ENCODE measurements at regions not wholly inside any gene's neighbourhood (a gene's known extent, or its start where the extent isn't known, plus 50 kb on each side); places are given as distances from the start of the nearest gene placed in this dataset.
"Not testable (repeated sequence)": the region's sequence is repeated elsewhere in the genome, so short reads cannot be mapped to it uniquely, and the experiment has no call there.

DNA sequence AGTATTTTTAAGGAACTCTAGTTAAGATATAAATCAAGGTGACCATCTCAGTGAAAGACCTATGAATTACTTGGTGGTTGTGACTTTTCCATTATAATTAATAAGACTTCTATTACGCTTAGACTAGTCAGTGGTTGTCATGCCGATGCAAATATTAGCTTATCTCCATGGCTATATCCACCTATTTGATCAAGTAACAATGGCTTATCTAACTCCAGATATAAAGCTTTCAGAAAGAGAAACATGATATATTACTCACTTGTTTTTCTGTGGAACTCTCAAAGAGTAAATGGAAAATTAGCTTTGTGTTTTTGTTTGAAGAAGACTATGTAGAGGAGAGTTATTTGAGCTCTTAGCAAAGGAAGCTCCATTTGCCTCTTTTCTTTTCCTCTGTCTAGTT, 323.8 kb upstream of the DCN start:
- DNase-seq = no peak

DNA sequence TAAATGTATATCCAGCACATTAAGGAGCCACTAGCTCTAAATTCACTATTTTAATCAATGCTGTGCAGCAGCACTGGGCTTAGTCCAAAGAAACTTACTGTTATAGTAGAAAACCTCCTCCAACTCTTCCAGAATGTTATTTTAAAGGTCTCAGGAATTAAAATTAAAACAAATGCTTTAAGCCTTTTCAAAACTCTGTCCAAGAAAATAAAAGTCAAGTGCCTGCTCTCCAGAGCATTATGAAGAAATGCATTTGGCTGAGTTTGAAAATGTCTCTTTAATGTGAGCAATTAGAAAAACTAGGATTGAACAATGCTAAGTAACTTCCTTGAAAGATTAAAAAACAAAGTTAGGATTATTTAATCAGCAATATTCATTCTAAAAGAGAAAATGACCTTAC, 322.4 kb upstream of the DCN start:
- no peak for DNase-seq

DNA sequence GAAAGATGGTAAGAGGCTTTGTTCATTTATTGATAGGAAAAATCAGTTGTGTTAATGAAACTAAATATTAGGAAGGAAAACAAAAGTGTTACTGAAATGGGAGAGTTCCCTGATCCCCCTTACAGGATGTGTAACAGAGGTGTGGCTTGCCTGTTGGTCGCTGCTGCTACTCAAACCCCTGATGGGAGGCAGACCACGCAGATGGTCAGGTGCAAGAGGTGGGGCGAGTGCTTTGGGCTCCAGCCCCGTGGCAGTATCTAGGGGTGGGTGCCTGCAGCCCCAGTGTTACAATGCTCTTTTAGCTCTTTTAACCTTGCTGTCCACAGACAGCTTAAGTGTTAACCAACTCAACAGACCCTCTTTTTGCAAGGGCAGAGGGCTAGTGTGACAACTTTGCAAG, 319.6 kb upstream of the DCN start:
- DNase-seq = no peak

DNA sequence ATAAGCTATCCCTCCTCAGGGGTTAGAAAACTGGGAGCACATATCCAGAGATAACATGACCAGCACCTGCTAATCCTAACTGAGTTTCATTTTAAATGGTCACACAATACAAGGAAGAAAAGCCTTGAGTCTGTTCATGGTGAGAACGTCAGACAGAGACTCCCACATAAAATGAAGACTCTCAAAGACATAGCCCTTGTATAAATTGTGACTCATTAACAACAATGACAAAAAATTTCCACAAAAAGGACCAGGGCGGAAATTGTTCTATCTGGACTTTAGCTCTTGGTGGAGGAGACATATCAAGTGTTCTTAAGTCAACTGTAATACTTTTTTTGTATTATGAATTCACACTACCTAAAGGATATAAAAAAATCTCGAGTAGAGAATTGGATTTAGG, 313.7 kb upstream of the DCN start:
- no peak for DNase-seq

DNA sequence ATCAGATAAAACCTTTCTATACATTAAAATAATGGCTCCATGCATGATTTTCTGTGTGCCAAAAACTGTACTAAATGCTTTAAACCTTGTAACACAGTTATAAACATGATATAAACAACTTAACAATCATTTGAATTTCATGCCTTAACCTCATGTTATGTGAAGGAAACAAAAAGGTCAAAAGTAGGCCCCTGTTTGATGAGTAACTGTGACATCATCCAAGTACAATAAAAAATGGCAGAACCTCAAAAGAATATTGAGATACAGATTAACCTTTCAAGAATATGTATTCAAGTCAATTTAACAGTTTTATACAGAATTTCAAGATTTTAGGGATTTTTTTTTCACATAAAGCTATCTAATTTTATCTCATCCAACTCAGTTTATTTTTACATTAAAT, 310.7 kb upstream of the DCN start:
- DNase-seq = no peak

DNA sequence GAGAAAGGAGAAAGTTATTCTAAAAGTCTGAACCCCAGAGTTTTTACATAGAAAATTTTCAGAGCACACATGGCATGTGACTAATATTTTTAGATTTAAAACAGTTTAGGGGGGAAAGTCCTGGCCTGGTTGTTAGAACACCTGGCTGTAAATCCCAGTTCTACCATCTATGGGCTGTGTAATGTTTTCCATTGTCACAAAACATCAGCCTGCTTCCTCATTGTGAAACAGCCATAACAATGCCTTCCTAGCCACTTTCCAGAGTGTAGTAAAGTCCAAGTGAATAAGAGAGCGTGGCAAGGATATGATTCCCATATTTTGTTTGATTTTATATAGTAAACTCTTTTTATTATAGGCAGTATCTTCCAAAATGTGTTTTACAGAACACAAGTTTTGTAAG, 310.0 kb upstream of the DCN start:
- no peak for DNase-seq

DNA sequence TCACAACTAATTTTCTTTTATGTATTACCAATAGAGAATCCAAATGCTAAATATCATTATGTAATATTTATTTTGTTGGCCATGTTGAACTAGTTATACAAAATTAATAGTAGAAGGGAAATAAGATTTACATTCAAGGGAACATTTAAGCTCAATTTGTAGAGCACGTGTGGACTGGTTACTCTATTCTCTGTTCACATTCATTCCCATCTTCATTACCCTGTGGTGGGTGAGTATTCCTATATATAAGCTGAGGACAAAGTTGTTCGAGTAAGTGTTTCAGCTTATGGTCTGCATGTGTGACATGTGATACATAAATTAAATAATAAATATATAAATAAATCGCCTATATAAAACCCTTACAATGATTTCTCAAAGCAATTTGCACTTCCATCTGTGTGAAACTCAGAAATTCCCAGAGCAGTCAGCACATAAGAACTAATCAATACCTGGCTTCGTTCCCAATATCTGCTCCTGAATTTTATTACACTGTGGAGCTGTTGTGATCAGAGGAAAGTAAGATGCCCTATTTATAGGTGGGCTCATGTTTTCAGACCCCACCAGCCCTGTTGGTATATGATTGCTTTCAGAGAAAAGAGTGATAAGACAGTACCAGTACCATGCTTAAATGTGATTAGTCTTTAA, 308.2 kb upstream of the DCN start:
- DNase-seq = no peak

DNA sequence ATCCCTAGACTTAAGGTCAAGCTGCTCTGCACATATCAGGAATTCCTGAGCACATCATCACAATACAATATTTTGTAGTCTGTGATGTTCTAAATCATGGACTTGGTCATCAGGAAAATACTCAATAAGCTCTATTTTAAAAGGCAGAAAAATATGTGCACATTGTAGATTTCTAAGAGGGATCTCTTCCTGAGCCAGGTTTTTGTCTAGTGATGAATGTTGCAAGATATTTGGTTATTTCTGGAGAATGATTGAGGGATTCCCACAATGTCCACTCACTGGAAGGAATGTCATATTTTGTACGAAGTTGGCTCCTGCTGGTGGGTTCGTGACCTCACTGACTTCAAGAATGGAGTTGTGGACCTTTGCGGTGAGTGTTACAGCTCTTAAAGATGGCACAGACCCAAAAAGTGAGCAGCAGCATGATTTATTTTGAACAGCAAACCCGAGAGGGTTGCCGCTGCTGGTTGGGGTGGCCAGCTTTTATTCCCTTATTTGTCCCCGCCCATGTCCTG, 300.9 kb upstream of the DCN start:
- no peak for DNase-seq

DNA sequence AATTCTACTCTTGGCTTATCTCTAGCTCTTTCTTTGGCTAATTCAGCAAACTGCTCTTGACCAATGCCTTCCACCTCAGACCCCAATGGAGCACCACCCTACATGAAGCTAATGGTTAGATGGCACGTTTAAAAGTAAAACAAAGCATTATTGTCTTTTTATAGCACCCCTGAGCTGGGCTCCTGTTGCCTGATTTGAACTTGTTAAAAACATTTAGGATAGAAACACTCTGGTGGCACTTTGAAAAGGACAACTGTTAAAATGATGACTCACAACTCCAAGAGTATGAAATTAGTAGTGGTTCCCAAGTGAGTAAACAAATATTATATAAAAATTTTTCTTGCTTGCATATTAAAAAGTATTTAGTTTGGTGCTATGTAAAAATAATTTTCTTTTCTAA, 299.6 kb upstream of the DCN start:
- DNase-seq = no peak

DNA sequence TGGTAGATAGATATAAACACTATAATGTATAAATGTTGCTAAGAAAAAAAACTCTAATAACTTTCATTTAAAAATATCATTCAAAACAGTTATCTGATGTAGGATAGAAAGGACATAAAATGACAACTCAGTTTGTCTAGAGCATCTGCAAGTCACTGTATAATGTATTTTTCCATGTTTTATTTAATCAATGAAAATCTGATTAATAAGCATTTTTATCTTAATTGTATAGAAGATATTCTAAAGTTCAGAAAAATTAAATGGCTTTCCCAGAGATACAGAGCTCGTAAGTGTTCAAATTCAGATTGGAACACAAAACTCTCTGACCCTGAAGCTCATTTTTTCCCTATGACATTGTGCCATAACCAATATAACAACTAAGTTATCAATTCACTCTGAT, 295.9 kb upstream of the DCN start:
- no peak for DNase-seq

DNA sequence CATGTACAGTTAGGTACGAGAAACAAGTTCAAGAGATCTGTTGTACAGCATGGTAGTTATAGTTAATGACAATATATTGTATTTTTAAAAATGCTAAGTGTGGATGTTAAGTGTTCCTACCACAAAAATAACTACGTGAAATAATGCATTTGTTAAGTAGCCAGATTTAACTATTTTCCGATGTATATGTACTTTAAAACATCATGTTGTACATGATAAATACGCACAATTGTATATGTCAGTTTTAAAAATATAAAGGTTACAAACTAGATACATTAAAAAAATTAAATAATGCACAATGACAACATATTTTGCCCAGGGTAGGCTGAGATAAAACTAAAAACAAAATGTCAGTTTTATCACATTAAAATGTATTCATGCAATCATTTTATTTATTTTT, 285.1 kb upstream of the DCN start:
- no peak for DNase-seq

DNA sequence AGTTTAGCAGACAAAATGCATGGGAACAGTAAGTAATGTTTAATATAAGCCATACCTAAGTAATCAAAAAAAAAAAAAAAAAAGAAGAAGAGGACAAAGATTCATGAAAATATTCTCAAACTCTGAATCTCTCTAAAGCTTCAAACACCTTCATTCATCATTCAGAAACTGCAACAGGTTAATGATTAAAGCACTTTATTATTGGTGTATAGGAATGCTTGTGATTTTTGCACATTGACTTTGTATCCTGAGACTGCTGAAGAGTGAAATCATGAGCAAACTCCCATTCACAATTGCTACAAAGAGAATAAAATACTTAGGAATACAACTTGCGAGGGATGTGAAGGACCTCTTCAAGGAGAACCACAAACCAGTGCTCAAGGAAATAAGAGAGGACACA, 278.4 kb upstream of the DCN start:
- DNase-seq = no peak

DNA sequence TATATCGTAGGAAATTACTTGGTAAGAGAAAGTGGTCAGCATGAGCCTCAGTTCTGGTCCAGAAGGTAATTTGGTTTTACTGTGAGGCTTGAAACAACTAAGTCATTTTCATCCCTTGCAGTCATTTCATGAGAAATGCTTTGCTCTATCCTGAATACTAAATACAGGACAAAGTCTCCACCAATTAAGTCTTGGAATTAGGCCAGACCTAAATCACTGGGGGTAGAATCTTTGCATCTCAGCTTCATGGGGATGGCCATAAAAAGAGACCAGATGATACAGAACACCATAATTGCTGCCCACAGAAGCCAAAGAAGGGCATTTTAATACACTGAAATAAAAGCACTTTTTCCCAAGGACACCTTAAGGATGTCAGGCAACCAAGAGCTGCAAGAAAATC, 277.9 kb upstream of the DCN start:
- no peak for DNase-seq

DNA sequence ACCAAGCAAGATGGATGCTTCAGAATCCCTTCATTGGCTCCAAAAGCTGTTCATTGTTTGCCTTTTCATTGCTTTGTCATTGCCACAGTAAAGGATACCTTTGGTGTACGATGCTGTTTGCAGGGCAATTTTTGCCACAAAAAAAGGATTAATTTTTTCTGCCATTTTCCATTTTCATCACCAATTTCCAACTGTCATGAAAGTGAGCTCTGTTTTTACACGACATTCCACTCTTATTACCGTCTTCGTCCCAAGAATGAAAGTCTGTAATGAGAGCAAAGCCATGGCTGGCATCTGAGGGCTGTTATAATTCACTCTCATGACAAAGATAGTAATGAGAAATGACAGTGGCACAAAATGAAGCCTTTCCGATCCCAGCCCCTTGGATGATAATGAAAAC, 272.7 kb upstream of the DCN start:
- no peak for DNase-seq

DNA sequence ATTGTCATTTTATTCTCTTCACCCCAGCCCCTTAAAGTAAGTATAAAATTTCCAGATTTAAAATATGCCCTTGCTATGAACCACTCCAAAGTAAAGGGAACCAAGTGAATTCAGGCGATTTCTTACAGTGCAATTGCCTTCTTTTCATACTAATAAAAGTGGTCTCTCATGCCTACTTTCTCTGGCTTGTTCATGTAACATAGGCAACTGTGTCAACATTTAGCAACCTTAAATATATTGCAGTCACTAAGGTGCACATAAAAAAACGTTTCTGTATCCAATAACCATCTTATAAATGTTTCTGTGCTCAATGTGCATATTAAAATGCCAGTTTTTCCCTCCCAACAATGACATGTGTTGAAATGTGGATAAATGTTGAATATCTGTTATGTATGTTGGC, 271.6 kb upstream of the DCN start:
- no peak for DNase-seq

DNA sequence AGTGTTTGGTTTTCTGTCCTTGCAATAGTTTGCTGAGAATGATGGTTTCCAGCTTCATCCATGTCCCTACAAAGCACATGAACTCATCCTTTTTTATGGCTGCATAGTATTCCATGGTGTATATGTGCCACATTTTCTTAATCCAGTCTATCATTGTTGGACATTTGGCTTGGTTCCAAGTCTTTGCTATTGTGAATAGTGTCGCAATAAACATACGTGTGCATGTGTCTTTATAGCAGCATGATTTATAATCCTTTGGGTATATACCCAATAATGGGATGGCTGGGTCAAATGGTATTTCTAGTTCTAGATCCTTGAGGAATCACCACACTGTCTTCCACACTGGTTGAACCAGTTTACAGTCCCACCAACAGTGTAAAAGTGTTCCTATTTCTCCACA, 269.8 kb upstream of the DCN start:
- not testable (repeated sequence) for DNase-seq

DNA sequence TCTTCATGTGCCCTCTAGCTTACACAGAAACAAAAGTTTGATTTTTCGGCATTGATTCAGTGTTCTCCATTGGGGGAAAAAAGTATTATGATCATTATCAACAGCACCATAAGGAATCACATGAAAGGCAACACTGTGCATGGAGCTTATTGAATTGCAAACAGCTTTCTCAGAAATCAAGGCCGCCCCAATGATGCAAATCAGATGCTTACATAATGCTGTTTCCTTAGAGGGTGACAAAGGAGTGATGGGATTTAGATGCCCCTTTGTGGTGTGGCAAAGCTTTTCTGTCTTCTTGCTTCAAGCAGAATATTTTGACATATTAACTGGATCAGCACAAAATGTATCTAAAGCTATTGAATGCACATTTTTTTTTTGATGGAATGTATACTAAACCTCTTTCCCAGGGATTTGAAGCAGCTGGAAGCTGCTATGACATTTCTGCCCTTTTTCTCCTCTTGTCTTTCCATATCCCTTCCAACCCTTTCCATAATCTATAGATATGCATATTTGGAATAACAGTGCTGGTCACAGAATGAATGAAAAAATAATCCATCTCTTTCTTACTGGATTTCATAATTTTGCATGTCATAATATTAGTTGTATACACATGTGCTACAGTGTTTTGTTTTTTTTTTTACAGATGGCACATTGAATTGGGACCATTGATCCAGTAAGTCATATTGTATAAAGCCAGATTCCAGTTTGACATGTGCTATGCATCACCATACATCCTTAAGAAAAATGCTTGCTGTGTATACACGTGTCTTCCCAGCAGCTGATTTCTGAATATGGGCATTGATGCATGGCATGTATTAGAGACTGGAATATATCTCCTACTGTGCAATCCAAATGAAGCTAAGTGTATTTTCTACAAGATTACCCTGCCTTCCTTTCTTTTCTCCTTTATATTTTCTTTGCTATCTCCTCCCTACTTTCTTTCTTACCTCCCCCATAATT, 259.7 kb upstream of the DCN start:
- no peak for DNase-seq

DNA sequence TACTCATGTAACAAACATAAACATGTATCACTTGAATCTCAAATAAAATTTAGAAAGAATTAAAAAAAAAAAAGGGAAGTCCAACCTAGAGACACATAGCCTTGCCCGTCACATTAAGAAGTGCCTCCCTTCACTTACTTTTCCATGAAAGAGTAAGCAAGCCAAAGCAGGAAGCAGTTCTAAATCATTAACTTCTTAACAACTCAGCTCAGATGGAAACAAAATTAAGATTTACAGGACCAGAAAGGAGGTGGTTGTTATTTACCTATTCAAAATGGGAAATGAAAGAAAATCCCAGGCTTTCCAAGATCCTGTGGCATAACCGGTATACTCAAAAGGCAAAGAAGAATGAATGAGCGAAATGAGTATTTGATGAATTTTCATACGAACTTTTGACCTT, 258.6 kb upstream of the DCN start:
- no peak for DNase-seq

DNA sequence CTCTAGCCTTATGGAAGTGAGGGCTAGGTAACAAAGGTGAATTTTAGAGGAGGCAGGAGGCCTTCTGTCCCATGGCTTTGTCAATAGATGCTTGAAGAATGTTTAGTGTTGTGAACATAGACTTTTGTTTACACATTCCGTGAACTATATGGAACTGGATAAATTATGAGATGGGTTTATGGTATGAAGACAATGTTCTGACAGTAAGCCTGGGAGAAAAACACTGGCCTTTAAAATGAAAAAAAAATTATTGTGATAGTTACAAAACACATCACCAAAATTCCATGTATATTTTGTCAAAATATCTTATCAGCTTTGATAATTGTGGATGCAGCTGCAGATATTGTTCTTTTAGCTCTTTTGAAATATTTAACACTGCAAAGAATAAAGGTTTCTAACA, 251.5 kb upstream of the DCN start:
- DNase-seq = no peak

DNA sequence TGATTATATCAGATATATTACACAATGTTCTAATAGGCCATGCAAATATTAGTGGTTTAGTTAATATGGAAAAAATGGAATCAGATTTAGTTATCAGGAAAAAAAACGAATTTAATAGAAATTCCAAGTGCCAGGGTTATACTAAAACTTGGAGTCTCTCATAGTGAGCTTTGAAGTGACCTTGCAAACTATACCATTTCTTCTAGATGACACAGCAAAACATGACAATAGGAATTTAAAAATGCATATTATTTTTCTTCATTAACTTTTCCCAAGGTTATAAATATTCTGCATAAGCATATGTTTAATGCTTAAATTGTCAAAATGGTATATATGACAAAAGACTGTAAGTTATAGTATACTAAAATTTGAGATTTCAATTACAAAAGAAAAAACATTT, 250.1 kb upstream of the DCN start:
- DNase-seq = no peak

DNA sequence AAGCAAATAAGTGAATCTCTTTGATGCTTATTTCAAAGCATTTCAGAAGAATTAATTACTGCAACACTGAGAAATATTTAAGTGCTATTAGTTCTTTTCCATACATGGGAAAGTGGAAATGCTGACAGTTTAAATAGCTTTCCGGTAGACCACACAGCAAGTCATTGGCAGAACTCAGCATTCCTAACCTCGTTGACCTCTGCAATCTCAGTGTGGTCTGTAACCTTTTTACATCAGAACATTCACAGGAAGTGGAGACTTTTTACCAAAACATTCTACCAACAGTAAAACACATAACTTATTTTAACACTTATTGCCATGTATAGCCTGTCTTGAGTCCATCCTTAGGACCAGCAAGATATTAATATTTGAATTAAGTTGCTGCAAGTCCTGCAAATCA, 249.5 kb upstream of the DCN start:
- no peak for DNase-seq

DNA sequence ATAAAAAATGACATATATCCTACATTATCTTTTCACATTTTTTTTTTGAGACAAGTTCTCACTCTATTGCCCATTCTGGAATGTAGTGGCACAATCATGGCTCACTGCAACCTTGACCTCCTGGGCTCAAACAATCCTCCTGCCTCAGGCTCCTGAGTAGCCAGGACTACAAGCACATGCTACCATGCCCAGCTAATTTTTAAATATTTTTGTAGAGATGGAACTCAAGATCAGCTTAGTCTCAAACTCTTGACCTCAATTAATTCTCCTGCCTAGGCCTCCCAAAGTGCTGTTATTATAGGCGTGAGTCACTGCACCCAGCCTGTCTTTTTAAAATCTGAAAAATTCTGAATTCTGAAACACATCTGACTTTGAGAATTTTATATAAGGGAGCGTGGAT, 241.9 kb upstream of the DCN start:
- no peak for DNase-seq

DNA sequence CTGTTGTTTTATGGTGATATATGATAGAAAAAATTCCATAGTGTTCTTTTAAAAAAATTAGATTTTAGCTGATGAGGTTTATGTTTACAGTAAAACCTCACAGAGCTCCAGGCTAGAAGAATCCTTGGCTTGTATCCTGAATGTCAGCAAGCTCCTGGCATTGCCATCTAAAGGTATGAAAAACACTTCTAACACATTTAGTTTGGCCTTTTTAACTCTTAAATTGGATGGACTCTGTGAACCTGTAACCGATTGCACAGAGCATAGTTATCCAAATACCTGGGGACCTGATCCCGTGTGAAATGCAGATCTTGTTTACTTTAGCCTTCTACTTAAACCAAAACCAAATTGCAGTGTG, 241.1 kb upstream of the DCN start:
- DNase-seq = no peak

DNA sequence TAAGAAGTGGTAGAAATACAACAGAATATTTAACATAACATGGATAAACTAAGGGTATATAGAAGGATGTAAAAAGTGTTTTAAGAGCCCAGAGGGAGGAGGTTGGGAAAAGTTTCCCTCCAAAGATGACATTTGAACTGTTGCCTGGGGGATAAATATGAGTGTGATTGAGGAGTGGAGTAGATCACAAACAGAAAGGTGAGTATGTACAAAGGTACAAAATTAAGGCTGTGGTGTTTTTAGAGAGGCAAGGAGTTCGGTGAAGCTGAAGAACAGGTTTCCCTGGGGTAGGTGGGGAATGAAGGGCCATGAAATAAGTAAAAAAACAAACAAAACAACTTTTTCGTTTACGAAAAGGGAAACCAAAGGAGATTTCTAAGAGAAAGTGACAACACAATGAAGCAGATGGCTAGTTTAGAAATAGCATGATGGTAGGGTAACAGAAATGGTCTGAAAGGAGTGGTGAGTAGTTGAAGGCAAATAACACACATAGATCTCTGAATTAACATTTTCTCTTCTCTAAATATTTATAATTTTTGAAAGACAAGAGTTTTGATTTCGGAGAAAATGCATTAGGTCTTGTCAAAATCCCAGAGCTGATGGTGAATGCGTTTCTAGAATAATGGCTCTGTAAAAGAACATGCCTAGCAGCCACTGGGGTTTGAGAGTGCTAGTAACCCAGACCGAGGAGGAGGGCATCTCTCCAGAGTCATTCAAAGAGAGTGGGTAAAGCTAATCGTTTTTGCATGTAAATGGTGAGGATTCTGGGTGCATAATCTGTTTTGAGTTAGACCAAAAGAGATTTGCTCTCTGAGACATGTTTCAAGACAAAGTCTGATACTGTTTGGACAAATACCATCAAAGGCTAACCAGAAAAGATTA, 240.4 kb upstream of the DCN start:
- DNase-seq = no peak

Measured in NCI-H446 treated with DMSO at 0.1 percent for 48 hours (cell line).